ENCODE measurements at regions not wholly inside any gene's neighbourhood (a gene's known extent, or its start where the extent isn't known, plus 50 kb on each side); places are given as distances from the start of the nearest gene placed in this dataset.

- no peaks in the 10 kb centered on the region for H3K9me3 Mint-ChIP-seq (ENCODE audit: unreplicated experiment)
- no peak for DNase-seq (ENCODE audit: low spot score)
- no peaks in the 10 kb centered on the region for H3K27me3 Mint-ChIP-seq (ENCODE audit: unreplicated experiment)
- TF ChIP-seq CTCF (IDR thresholded peaks at IDR 0.05; ENCODE audit: unreplicated experiment): no peak
- no peak overlapping the region for H3K4me3 Mint-ChIP-seq (ENCODE audit: unreplicated experiment)
- no peak overlapping the region for H3K27ac Mint-ChIP-seq (ENCODE audit: unreplicated experiment)
- H3K36me3 Mint-ChIP-seq (ENCODE audit: low read depth, unreplicated experiment): no peaks in the 10 kb centered on the region
- H3K4me1 Mint-ChIP-seq (ENCODE audit: unreplicated experiment): peaks cover 17% of the 10 kb centered on the region
Measured at GRCh38 chr4:147057611-147058190, 112.0 kb upstream of the TTC29 start.

GRCh38 chr4:147059064-147059731, 113.5 kb upstream of the TTC29 start:
- no peaks in the 10 kb centered on the region for H3K36me3 Mint-ChIP-seq (ENCODE audit: low read depth, unreplicated experiment)
- H3K9me3 Mint-ChIP-seq (ENCODE audit: unreplicated experiment): no peaks in the 10 kb centered on the region
- no peak for TF ChIP-seq CTCF (IDR thresholded peaks at IDR 0.05; ENCODE audit: unreplicated experiment)
- DNase-seq (ENCODE audit: low spot score): no peak
- no peak overlapping the region for H3K4me3 Mint-ChIP-seq (ENCODE audit: unreplicated experiment)
- peaks cover 17% of the 10 kb centered on the region for H3K4me1 Mint-ChIP-seq (ENCODE audit: unreplicated experiment)
- H3K27me3 Mint-ChIP-seq (ENCODE audit: unreplicated experiment): no peaks in the 10 kb centered on the region
- H3K27ac Mint-ChIP-seq (ENCODE audit: unreplicated experiment): no peak overlapping the region

GRCh38 chr4:147060151-147060931, 114.7 kb upstream of the TTC29 start:
- H3K36me3 Mint-ChIP-seq (ENCODE audit: low read depth, unreplicated experiment): no peaks in the 10 kb centered on the region
- no peak for TF ChIP-seq CTCF (IDR thresholded peaks at IDR 0.05; ENCODE audit: unreplicated experiment)
- H3K27me3 Mint-ChIP-seq (ENCODE audit: unreplicated experiment): no peaks in the 10 kb centered on the region
- H3K27ac Mint-ChIP-seq (ENCODE audit: unreplicated experiment): no peak overlapping the region
- no peaks in the 10 kb centered on the region for H3K9me3 Mint-ChIP-seq (ENCODE audit: unreplicated experiment)
- H3K4me3 Mint-ChIP-seq (ENCODE audit: unreplicated experiment): no peak overlapping the region
- peaks cover 17% of the 10 kb centered on the region for H3K4me1 Mint-ChIP-seq (ENCODE audit: unreplicated experiment)
- no peak for DNase-seq (ENCODE audit: low spot score)

GRCh38 chr4:147064856-147065255, 119.2 kb upstream of the TTC29 start:
- H3K4me1 Mint-ChIP-seq (ENCODE audit: unreplicated experiment): peaks cover 6% of the 10 kb centered on the region
- H3K36me3 Mint-ChIP-seq (ENCODE audit: low read depth, unreplicated experiment): no peaks in the 10 kb centered on the region
- no peaks in the 10 kb centered on the region for H3K9me3 Mint-ChIP-seq (ENCODE audit: unreplicated experiment)
- H3K4me3 Mint-ChIP-seq (ENCODE audit: unreplicated experiment): no peak overlapping the region
- no peaks in the 10 kb centered on the region for H3K27me3 Mint-ChIP-seq (ENCODE audit: unreplicated experiment)
- DNase-seq (ENCODE audit: low spot score): no peak
- TF ChIP-seq CTCF (IDR thresholded peaks at IDR 0.05; ENCODE audit: unreplicated experiment): no peak
- no peak overlapping the region for H3K27ac Mint-ChIP-seq (ENCODE audit: unreplicated experiment)

- Mint-ChIP-seq H3K27ac (ENCODE audit: unreplicated experiment) (no peak overlapping the region), H3K36me3 (ENCODE audit: low read depth, unreplicated experiment) (no peaks in the 10 kb centered on the region), H3K4me3 (ENCODE audit: unreplicated experiment) (no peak overlapping the region), H3K27me3 (ENCODE audit: unreplicated experiment) (no peaks in the 10 kb centered on the region), H3K9me3 (ENCODE audit: unreplicated experiment) (peaks cover 6% of the 10 kb centered on the region), H3K4me1 (ENCODE audit: unreplicated experiment) (no peaks in the 10 kb centered on the region)
- no peak for TF ChIP-seq CTCF (IDR thresholded peaks at IDR 0.05; ENCODE audit: unreplicated experiment)
- DNase-seq (ENCODE audit: low spot score): no peak
Measured at GRCh38 chr4:147068564-147068963, 122.9 kb upstream of the TTC29 start.

Measured in endothelial cell (in vitro differentiated cells).